ENCODE measurements at regions not wholly inside any gene's neighbourhood (a gene's known extent, or its start where the extent isn't known, plus 50 kb on each side); places are given as distances from the start of the nearest gene placed in this dataset.
"Not testable (repeated sequence)": the region's sequence is repeated elsewhere in the genome, so short reads cannot be mapped to it uniquely, and the experiment has no call there.

DNA sequence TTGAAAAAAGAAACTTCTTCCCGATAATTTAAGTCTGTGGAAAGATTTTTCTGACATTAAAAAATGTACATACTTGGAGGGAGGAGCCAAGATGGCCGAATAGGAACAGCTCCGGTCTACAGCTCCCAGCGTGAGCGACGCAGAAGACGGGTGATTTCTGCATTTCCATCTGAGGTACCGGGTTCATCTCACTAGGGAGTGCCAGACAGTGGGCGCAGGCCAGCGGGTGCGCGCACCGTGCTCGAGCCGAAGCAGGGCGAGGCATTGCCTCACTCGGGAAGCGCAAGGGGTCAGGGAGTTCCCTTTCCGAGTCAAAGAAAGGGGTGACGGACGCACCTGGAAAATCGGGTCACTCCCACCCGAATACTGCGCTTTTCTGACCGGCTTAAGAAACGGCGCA lies 241.7 kb downstream of the MPDZ start:
- not testable (repeated sequence) for H3K27me3 ChIP-seq (ENCODE audit: insufficient read depth); H3K36me3 ChIP-seq (ENCODE audit: insufficient read depth); H3F3A ChIP-seq (replicated peaks; ENCODE audit: low read depth); H3K27me3 Mint-ChIP-seq (ENCODE audit: insufficient read depth, low read depth, poor library complexity); H3K79me2 ChIP-seq (replicated peaks; ENCODE audit: insufficient read depth); H3K27ac Mint-ChIP-seq; H4K20me1 ChIP-seq (replicated peaks; ENCODE audit: insufficient read depth); H3K9me3 Mint-ChIP-seq; H3K9me2 ChIP-seq (ENCODE audit: insufficient read depth); H3K27ac ChIP-seq (ENCODE audit: low read depth); H3K4me1 ChIP-seq (ENCODE audit: insufficient read depth); H2AFZ ChIP-seq; DNase-seq (ENCODE audit: low spot score); H3K4me3 ChIP-seq; H3K4me2 ChIP-seq; ATAC-seq; H3K4me1 Mint-ChIP-seq; H3K36me3 Mint-ChIP-seq (ENCODE audit: low read depth); H3K4me3 Mint-ChIP-seq

DNA sequence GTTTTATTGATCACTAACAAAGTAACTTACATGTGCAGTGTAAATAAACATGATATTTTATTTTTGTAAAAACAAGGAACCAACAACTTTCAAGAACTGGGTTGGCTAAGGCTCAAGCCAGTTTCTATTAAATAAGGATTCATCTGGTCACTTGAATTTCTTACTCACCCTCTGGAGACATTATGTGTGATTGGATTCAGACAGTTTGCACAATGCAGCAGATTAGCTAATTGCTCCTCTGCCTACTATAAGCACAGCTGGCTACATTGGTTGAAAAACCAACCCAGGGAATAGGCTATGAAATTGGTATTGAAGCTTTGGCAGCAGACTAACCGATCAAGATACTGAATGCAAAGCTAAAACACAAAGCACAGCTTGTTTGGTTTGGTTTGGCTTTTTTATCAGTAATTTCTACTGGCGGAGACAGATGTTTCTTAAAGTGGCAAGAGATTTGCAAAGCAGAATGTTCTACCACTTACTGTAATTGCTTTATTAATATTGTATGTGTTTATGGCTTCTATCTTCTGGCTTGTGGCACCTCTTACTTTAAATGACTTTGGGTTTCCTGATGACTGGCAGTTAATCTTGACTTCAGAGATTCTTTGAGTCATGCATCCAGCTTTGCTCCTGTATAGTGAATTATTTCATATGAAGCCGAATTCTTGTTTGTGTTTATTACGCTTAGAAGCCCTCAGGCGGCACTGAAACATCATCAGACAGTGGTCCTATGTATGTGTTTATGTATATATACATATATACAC lies 231.5 kb downstream of the MPDZ start:
- Histone ChIP-seq H3K4me3 (no peak overlapping the region), H2AFZ (no peak overlapping the region), H3K4me1 (ENCODE audit: insufficient read depth) (no peaks in the 10 kb centered on the region), H3F3A (replicated peaks; ENCODE audit: low read depth) (no peaks in the 10 kb centered on the region), H3K4me2 (no peak overlapping the region), H3K27ac (ENCODE audit: low read depth) (no peak overlapping the region), H4K20me1 (replicated peaks; ENCODE audit: insufficient read depth) (no peaks in the 10 kb centered on the region), H3K36me3 (ENCODE audit: insufficient read depth) (no peaks in the 10 kb centered on the region), H3K79me2 (replicated peaks; ENCODE audit: insufficient read depth) (no peaks in the 10 kb centered on the region), H3K27me3 (ENCODE audit: insufficient read depth) (no peaks in the 10 kb centered on the region), H3K9me2 (ENCODE audit: insufficient read depth) (peaks cover 2% of the 10 kb centered on the region; the same call in 1 of the 2 replicates)
- Mint-ChIP-seq H3K4me3 (no peak overlapping the region), H3K27ac (no peak overlapping the region), H3K4me1 (peaks cover 8% of the 10 kb centered on the region; the same call in 2 of the 3 replicates), H3K36me3 (ENCODE audit: low read depth) (no peaks in the 10 kb centered on the region), H3K27me3 (ENCODE audit: insufficient read depth, low read depth, poor library complexity) (no peaks in the 10 kb centered on the region), H3K9me3 (no peaks in the 10 kb centered on the region; the same call in 2 of the 3 replicates)
- DNase-seq (ENCODE audit: low spot score) (no peak), ATAC-seq (no peak)
- TF ChIP-seq, protein P1, sequence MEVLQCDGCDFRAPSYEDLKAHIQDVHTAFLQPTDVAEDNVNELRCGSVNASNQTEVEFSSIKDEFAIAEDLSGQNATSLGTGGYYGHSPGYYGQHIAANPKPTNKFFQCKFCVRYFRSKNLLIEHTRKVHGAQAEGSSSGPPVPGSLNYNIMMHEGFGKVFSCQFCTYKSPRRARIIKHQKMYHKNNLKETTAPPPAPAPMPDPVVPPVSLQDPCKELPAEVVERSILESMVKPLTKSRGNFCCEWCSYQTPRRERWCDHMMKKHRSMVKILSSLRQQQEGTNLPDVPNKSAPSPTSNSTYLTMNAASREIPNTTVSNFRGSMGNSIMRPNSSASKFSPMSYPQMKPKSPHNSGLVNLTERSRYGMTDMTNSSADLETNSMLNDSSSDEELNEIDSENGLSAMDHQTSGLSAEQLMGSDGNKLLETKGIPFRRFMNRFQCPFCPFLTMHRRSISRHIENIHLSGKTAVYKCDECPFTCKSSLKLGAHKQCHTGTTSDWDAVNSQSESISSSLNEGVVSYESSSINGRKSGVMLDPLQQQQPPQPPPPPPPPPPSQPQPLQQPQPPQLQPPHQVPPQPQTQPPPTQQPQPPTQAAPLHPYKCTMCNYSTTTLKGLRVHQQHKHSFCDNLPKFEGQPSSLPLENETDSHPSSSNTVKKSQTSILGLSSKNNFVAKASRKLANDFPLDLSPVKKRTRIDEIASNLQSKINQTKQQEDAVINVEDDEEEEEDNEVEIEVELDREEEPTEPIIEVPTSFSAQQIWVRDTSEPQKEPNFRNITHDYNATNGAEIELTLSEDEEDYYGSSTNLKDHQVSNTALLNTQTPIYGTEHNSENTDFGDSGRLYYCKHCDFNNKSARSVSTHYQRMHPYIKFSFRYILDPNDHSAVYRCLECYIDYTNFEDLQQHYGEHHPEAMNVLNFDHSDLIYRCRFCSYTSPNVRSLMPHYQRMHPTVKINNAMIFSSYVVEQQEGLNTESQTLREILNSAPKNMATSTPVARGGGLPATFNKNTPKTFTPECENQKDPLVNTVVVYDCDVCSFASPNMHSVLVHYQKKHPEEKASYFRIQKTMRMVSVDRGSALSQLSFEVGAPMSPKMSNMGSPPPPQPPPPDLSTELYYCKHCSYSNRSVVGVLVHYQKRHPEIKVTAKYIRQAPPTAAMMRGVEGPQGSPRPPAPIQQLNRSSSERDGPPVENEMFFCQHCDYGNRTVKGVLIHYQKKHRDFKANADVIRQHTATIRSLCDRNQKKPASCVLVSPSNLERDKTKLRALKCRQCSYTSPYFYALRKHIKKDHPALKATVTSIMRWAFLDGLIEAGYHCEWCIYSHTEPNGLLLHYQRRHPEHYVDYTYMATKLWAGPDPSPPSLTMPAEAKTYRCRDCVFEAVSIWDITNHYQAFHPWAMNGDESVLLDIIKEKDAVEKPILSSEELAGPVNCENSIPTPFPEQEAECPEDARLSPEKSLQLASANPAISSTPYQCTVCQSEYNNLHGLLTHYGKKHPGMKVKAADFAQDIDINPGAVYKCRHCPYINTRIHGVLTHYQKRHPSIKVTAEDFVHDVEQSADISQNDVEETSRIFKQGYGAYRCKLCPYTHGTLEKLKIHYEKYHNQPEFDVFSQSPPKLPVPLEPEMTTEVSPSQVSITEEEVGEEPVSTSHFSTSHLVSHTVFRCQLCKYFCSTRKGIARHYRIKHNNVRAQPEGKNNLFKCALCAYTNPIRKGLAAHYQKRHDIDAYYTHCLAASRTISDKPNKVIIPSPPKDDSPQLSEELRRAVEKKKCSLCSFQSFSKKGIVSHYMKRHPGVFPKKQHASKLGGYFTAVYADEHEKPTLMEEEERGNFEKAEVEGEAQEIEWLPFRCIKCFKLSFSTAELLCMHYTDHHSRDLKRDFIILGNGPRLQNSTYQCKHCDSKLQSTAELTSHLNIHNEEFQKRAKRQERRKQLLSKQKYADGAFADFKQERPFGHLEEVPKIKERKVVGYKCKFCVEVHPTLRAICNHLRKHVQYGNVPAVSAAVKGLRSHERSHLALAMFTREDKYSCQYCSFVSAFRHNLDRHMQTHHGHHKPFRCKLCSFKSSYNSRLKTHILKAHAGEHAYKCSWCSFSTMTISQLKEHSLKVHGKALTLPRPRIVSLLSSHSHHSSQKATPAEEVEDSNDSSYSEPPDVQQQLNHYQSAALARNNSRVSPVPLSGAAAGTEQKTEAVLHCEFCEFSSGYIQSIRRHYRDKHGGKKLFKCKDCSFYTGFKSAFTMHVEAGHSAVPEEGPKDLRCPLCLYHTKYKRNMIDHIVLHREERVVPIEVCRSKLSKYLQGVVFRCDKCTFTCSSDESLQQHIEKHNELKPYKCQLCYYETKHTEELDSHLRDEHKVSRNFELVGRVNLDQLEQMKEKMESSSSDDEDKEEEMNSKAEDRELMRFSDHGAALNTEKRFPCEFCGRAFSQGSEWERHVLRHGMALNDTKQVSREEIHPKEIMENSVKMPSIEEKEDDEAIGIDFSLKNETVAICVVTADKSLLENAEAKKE (CRISPR knock-in tag; IDR thresholded peaks at IDR 0.05): no peak
- TF ChIP-seq ZNF114 (CRISPR knock-in tag; IDR thresholded peaks at IDR 0.05) (no peak), STAT1 (IDR thresholded peaks at IDR 0.05; ENCODE audit: unreplicated experiment) (no peak), NANOG (IDR thresholded peaks at IDR 0.05; ENCODE audit: borderline replicate concordance) (no peak), POLR2AphosphoS5 (IDR thresholded peaks at IDR 0.05; ENCODE audit: low read depth) (no peak), EZH2phosphoT487 (IDR thresholded peaks at IDR 0.05; ENCODE audit: unreplicated experiment) (no peak), CREB1 (CRISPR knock-in tag; IDR thresholded peaks at IDR 0.05; ENCODE audit: low read depth) (no peak)
- TF ChIP-seq, protein P2, sequence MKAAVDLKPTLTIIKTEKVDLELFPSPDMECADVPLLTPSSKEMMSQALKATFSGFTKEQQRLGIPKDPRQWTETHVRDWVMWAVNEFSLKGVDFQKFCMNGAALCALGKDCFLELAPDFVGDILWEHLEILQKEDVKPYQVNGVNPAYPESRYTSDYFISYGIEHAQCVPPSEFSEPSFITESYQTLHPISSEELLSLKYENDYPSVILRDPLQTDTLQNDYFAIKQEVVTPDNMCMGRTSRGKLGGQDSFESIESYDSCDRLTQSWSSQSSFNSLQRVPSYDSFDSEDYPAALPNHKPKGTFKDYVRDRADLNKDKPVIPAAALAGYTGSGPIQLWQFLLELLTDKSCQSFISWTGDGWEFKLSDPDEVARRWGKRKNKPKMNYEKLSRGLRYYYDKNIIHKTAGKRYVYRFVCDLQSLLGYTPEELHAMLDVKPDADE (IDR thresholded peaks at IDR 0.05): no peak
- TF ChIP-seq, protein P3, sequence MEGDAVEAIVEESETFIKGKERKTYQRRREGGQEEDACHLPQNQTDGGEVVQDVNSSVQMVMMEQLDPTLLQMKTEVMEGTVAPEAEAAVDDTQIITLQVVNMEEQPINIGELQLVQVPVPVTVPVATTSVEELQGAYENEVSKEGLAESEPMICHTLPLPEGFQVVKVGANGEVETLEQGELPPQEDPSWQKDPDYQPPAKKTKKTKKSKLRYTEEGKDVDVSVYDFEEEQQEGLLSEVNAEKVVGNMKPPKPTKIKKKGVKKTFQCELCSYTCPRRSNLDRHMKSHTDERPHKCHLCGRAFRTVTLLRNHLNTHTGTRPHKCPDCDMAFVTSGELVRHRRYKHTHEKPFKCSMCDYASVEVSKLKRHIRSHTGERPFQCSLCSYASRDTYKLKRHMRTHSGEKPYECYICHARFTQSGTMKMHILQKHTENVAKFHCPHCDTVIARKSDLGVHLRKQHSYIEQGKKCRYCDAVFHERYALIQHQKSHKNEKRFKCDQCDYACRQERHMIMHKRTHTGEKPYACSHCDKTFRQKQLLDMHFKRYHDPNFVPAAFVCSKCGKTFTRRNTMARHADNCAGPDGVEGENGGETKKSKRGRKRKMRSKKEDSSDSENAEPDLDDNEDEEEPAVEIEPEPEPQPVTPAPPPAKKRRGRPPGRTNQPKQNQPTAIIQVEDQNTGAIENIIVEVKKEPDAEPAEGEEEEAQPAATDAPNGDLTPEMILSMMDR (conservative IDR thresholded peaks at IDR 0.05; ENCODE audit: low read depth in 2 of 2): no peak

Measured in GM23338 (cell line).